ENCODE measurements at regions not wholly inside any gene's neighbourhood (a gene's known extent, or its start where the extent isn't known, plus 50 kb on each side); places are given as distances from the start of the nearest gene placed in this dataset.

DNA sequence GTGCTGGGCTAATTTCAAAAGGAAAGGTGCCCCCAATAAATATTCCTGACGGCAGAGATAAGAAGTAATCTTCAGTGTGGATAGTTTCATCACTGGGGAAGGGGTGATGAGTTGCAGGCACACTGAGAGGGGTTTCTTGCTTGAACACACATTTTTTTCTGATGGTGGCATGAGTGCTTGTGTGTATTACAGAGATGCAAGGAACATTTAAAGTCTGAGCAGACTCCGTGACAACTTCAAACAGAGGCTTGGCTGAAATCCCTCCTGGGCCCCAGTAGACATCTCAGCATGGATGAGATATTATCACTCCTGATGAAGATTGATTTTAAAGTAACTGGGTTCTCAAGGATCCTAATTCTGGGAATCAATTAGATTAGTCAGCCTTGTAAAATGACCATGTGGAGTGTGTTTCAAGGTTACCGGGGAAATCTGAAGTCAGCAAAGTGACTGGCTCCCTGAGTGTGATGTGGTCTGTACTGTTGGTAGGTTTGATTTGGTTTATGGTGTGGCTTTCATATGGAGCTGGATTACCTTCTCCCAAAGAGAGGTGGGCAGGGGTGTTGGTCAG is 435.8 kb upstream of the EEF2KMT start:
- in situ Hi-C loops (cut with MboI; ENCODE audit: low sequenced_read_pairs), result no loop called here

DNA sequence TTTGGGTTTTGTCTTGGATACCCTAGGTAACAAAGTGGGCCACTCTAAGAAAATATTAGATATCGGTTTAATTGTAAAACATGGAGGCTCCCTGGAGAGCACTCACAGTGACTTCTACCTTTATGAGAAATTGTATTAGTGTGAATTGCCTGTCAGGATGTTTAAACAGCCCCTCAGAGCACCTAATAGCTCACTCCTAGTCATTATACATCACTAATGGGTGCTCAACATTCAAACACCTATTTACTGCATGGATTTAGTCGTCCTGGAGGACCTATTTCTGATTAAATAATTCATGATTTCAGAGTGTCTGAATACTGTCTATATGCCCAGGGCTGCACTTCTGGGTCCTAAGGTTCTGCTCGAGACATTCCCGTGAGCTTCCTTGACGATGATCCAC is 430.2 kb upstream of the EEF2KMT start:
- in situ Hi-C loops (cut with MboI; ENCODE audit: low sequenced_read_pairs), result no loop called here

DNA sequence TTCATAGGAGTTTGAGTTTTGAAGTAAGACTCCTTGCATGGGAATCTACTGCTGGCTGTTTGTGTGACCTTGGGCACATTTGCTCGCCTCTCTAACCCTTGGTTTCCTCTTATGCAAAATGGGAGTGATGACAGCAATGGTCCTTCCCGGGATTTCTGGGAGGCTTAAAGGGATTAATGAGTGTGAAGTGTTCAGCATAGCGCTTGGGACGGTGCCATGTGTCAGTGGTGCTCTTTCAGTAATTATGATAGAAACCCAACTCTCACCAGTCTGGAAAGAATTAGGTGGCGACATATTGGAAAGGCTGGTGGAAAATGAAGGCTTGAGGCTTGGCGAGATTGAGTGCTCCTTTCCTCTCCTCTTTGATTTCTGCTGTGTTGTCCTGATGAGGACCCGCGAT is 429.2 kb upstream of the EEF2KMT start:
- in situ Hi-C loops (cut with MboI; ENCODE audit: low sequenced_read_pairs), result no loop called here

GRCh38 chr16:5523829-5524228 is 426.2 kb upstream of the EEF2KMT start:
- in situ Hi-C loops (cut with MboI; ENCODE audit: low sequenced_read_pairs), result no loop called here

DNA sequence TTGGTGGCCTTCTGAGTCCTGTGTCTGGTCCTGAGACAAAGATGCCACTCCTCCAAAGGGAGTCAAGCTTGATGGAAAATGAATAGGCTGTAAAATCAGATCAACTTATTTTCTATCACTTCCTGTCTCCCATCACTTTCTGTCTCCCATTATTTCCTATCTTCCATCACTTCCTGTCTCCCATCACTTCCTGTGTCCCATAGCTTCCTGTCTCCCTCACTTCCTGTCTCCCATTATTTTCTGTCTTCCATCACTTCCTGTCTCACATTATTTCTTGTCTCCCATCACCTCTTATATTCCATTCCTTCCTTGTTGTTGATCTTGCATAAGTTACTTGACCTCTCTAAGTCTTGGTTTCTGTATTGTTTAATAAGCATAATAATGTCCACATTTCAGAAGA is 418.5 kb upstream of the EEF2KMT start:
- in situ Hi-C loops (cut with MboI; ENCODE audit: low sequenced_read_pairs), result no loop called here

- in situ Hi-C loops (cut with MboI; ENCODE audit: low sequenced_read_pairs), result no loop called here
These were observed 414.4 kb upstream of the EEF2KMT start for GRCh38 chr16:5512014-5512413.

DNA sequence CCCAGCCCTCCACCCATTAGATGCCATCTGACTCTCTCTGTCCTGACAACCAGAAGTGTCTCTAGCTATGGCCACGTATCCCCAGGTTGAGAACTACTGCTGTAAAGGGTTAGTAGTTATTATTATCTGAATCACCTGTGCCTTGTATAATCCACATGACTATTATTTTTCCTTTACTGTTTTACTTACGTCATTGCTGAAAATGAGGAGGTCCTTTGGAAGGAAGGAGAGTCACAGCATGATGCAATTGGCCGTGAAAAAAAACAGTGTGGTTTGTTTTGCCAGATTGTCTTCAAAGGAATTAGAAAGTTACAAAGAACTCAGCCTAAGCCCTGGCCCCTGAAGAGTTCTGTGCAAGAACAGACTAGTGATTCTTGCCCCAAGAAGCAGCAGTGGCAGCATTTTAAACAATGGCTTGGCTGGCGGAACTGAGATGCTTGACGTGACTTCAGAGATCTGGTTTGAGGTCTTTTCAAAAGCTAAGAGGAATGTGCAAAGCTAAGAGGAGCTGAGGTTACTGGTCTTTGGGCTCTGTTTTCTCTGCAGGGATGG is 413.3 kb upstream of the EEF2KMT start:
- in situ Hi-C loops (cut with MboI; ENCODE audit: low sequenced_read_pairs), result no loop called here

GRCh38 chr16:5509794-5510193 is 412.2 kb upstream of the EEF2KMT start:
- in situ Hi-C loops (cut with MboI; ENCODE audit: low sequenced_read_pairs), result no loop called here

DNA sequence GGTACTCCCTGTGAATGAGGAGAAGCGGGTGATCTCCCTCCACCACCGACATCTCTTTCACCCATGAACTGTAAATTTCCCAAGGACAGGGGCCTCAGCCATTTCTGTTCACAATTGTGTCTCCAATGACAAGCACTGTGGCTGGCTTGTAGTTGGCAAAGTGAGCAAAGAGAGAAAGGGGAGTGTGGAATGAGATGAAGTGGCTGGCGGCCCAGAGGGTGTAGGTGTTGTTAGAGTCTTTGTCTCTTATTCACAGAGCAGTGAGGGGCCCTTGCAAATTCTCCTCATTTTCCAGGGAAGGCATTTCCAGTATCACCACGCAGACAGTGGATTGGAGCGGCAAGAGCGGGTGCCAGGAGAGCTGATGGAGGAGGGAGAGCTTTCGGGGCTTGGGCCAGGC is 411.7 kb upstream of the EEF2KMT start:
- in situ Hi-C loops (cut with MboI; ENCODE audit: low sequenced_read_pairs), result no loop called here

- in situ Hi-C loops (cut with MboI; ENCODE audit: low sequenced_read_pairs), result no loop called here
These were observed 410.8 kb upstream of the EEF2KMT start for GRCh38 chr16:5508371-5508770.

DNA sequence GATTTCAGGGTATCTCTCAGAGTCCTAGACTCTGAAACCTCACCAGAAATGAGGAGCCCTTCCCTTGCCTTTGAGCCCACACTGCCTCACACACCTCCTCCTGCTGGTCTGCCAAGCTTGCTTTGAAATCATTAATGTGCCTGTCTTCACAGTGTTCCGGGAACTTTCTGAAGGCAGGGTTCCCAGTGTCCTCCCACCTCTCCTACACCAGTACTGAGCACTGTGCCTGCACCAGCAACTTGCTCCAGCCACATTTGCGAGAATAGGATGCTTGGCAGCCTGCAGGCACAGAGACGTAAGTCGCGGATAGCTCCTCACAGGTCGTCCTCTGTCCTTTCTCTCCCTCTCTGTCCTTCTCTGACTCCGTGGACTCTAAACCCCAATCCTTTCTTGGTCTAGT is 408.4 kb upstream of the EEF2KMT start:
- in situ Hi-C loops (cut with MboI; ENCODE audit: low sequenced_read_pairs), result no loop called here

- in situ Hi-C loops (cut with MboI; ENCODE audit: low sequenced_read_pairs), result no loop called here
These were observed 407.7 kb upstream of the EEF2KMT start for GRCh38 chr16:5505091-5505887.

DNA sequence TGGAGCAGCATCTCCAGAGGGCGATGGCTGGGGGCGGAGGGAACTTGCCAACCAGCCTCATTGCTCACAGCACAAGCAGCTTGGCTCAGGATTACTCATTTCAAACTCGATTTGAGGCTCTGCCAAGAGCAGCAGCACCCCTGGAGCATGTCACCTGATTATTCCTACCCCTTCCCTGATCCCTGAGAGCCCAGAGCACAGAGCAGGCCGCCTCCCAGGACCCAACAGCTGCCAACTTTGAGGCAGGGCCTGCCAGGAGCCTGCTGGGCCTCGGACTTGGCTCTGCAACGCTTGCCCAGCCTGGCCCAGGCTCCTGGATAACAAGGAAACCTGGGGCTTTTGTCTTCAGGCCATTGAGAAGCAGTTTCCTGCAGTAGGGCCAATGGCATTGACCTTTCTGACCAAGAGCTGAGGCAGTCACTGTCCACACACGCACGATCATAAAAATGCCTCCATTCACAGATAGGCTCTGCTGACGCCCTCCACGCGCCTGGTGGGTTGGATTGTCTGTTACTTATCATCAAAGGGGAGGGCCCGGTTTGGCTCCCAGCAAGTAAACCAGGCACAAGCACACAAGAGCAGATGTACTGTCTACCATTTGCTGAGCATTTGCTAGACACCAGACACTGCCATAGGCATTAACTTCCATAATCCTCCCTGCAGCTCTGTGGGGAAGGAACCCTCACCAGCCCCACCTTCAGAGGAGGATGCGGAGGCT is 406.6 kb upstream of the EEF2KMT start:
- in situ Hi-C loops (cut with MboI; ENCODE audit: low sequenced_read_pairs), result no loop called here

GRCh38 chr16:5502944-5503343 is 405.3 kb upstream of the EEF2KMT start:
- in situ Hi-C loops (cut with MboI; ENCODE audit: low sequenced_read_pairs), result no loop called here

DNA sequence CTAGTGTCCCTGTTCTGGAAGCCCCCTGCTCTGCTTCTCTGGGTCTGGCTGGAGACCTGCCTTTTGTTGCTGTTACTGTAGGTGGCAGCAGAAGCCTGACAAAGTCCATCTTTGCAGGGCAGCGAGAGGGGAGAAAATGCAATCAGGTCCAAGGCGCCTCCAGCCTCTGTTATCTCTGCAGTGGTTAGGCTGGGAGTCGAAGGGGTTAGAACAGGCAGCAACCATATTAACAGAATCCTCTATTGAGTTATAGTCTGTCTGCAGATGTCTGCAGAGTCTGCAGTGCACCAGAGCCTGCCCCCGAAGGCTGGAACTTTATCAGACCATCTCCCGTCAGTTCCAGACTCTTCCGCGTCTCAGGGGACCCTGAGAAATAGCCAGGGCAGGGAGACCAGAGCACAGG is 404.9 kb upstream of the EEF2KMT start:
- in situ Hi-C loops (cut with MboI; ENCODE audit: low sequenced_read_pairs), result no loop called here

- in situ Hi-C loops (cut with MboI; ENCODE audit: low sequenced_read_pairs), result no loop called here
These were observed 402.9 kb upstream of the EEF2KMT start for GRCh38 chr16:5500526-5500925.

DNA sequence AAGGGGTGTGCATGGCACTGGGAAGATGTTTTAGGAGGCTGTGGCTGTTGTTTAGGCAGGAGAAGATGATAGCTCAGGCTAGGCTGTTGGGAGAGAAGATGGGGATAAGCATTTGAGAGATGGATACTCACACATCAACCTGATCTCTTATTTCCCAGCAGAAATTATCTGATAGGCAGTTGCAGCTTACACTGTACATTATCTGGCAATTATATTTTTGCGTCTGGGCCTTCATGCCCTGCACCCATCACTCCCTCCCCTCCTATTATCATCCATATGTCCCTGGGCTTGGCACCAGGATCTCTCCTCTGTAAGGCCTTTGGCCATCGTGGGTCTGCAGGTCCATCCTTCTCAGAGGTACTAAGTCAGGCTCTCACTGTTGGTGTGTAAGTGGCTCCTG is 401.0 kb upstream of the EEF2KMT start:
- in situ Hi-C loops (cut with MboI; ENCODE audit: low sequenced_read_pairs), result loop anchor here (25.0 kb wide), 1 partner anchor 261 kb away; no protein-coding TSS in a partner anchor

GRCh38 chr16:5496013-5496412 is 398.4 kb upstream of the EEF2KMT start:
- in situ Hi-C loops (cut with MboI; ENCODE audit: low sequenced_read_pairs), result loop anchor here (25.0 kb wide), 1 partner anchor 259 kb away; no protein-coding TSS in a partner anchor

DNA sequence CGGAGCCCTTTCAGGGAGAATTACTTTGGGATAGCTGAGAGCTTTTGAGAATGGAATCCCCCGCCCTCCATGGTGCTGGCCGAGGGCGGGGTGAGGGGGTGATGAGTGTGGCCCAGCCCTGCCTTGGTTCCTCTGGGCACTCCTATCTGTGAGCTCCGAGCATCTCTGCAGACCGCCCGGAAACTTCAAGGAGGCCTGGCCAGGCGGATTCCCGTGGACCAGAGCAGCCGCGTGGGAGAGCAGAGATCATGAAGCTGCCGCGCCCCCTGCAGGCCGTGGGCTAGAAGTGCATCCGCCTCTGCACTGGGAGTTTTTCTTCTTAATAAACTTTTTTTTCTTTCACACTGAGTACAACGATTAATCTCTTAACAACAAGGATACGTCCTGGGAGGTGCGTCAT is 392.9 kb upstream of the EEF2KMT start:
- in situ Hi-C loops (cut with MboI; ENCODE audit: low sequenced_read_pairs), result loop anchor here (25.0 kb wide), 1 partner anchor 253 kb away; no protein-coding TSS in a partner anchor

- in situ Hi-C loops (cut with MboI; ENCODE audit: low sequenced_read_pairs), result loop anchor here (25.0 kb wide), 1 partner anchor 251 kb away; no protein-coding TSS in a partner anchor
These were observed 391.0 kb upstream of the EEF2KMT start for GRCh38 chr16:5488581-5488980.

DNA sequence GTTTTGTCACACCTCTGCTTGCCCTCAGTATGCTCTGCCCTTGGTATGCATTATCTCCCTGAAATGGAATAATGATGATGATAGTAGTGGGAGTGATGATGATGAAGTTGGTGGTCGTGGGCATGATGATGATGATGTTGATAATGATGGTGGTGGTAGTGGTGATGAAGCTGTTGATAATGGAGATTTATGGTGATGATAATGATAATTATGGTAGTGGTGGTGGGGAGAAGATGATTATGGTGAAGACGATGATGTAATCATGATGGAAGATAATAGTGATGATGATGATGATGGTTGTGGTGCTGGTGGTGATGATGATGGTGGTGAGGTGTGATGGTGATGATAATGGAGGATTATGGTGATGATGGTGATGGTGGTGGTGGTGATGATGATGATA is 390.1 kb upstream of the EEF2KMT start:
- in situ Hi-C loops (cut with MboI; ENCODE audit: low sequenced_read_pairs), result loop anchor here (25.0 kb wide), 1 partner anchor 250 kb away; no protein-coding TSS in a partner anchor

All from HL-60/S4 (cell line).